Stimulated activated CD4-positive, alpha-beta T cell treated with anti-CD3 and anti-CD28 coated beads, TNF-alpha, amount 100 ng/mL, for 24 hours (primary cell): ENCODE measurements at regions not wholly inside any gene's neighbourhood (a gene's known extent, or its start where the extent isn't known, plus 50 kb on each side); places are given as distances from the start of the nearest gene placed in this dataset.
"Not testable (repeated sequence)": the region's sequence is repeated elsewhere in the genome, so short reads cannot be mapped to it uniquely, and the experiment has no call there.

ENCODE experiments used
- DNase-seq, 3 experiments: peaks; one replicate each; pipeline ENCODE4 v3.0.0-alpha.2; 2020; ENCODE audit warnings: low read depth in 3 of 3

GRCh38 chr5:128730021-128730420 lies 192.0 kb upstream of the FBN2 start:
- not testable (repeated sequence) for DNase-seq

GRCh38 chr5:128735656-128736055 lies 197.6 kb upstream of the FBN2 start:
- not testable (repeated sequence) for DNase-seq

- DNase-seq: no peak
Observed at GRCh38 chr5:128736553-128736952, 198.5 kb upstream of the FBN2 start.

GRCh38 chr5:128749136-128749898 lies 211.3 kb upstream of the FBN2 start:
- DNase-seq: no peak

GRCh38 chr5:128750155-128750554 lies 212.1 kb upstream of the FBN2 start:
- no peak for DNase-seq

- DNase-seq: no peak
Observed at GRCh38 chr5:128757196-128757959, 207.9 kb upstream of the SLC27A6 start.

GRCh38 chr5:128762661-128763306 lies 202.5 kb upstream of the SLC27A6 start:
- no peak for DNase-seq

GRCh38 chr5:128763321-128763720 lies 202.0 kb upstream of the SLC27A6 start:
- DNase-seq: no peak

GRCh38 chr5:128764601-128765310 lies 200.5 kb upstream of the SLC27A6 start:
- DNase-seq: no peak

GRCh38 chr5:128765448-128766061 lies 199.7 kb upstream of the SLC27A6 start:
- no peak for DNase-seq

- DNase-seq: no peak
Observed at GRCh38 chr5:128766406-128766805, 198.9 kb upstream of the SLC27A6 start.

- DNase-seq: no peak
Observed at GRCh38 chr5:128770907-128771306, 194.4 kb upstream of the SLC27A6 start.

- DNase-seq: no peak
Observed at GRCh38 chr5:128772356-128772755, 192.9 kb upstream of the SLC27A6 start.

- DNase-seq: no peak
Observed at GRCh38 chr5:128773378-128773777, 191.9 kb upstream of the SLC27A6 start.

- DNase-seq: no peak
Observed at GRCh38 chr5:128774605-128775004, 190.7 kb upstream of the SLC27A6 start.

GRCh38 chr5:128775558-128775957 lies 189.7 kb upstream of the SLC27A6 start:
- no peak for DNase-seq

- DNase-seq: no peak
Observed at GRCh38 chr5:128777052-128777451, 188.2 kb upstream of the SLC27A6 start.

GRCh38 chr5:128778474-128778873 lies 186.8 kb upstream of the SLC27A6 start:
- no peak for DNase-seq

GRCh38 chr5:128782446-128782845 lies 182.8 kb upstream of the SLC27A6 start:
- no peak for DNase-seq

GRCh38 chr5:128784726-128785125 lies 180.6 kb upstream of the SLC27A6 start:
- DNase-seq: no peak

- no peak for DNase-seq
Observed at GRCh38 chr5:128791312-128791711, 174.0 kb upstream of the SLC27A6 start.

GRCh38 chr5:128796506-128796905 lies 168.8 kb upstream of the SLC27A6 start:
- DNase-seq: no peak
